ENCODE measurements at regions not wholly inside any gene's neighbourhood (a gene's known extent, or its start where the extent isn't known, plus 50 kb on each side); places are given as distances from the start of the nearest gene placed in this dataset.

- no peak for DNase-seq (ENCODE audit: low spot score)
Observed at GRCh38 chr18:61256291-61256690, 76.9 kb upstream of the CDH20 start.

GRCh38 chr18:61261870-61262269 lies 71.4 kb upstream of the CDH20 start:
- DNase-seq (ENCODE audit: low spot score) = no peak

GRCh38 chr18:61272793-61273192 lies 60.4 kb upstream of the CDH20 start:
- DNase-seq (ENCODE audit: low spot score) = no peak

GRCh38 chr18:61273533-61273932 lies 59.7 kb upstream of the CDH20 start:
- DNase-seq (ENCODE audit: low spot score) = no peak

GRCh38 chr18:61274416-61274960 lies 58.7 kb upstream of the CDH20 start:
- no peak for DNase-seq (ENCODE audit: low spot score)

- no peak for DNase-seq (ENCODE audit: low spot score)
Observed at GRCh38 chr18:61277808-61278207, 55.4 kb upstream of the CDH20 start.

- no peak for DNase-seq (ENCODE audit: low spot score)
Observed at GRCh38 chr18:61281431-61281830, 51.8 kb upstream of the CDH20 start.

GRCh38 chr18:61282926-61283325 lies 50.3 kb upstream of the CDH20 start:
- DNase-seq (ENCODE audit: low spot score) = no peak
